GM19099 (cell line): ENCODE measurements at regions not wholly inside any gene's neighbourhood (a gene's known extent, or its start where the extent isn't known, plus 50 kb on each side); places are given as distances from the start of the nearest gene placed in this dataset.

Experiments
- POLR2A ChIP-seq: IDR thresholded peaks from 3 replicates; pipeline ENCODE4 v1.6.1; 2011; ENCODE audit warnings: low read depth; ENCODE audit not compliant: insufficient read length; ENCODE audit errors: extremely low read depth

DNA sequence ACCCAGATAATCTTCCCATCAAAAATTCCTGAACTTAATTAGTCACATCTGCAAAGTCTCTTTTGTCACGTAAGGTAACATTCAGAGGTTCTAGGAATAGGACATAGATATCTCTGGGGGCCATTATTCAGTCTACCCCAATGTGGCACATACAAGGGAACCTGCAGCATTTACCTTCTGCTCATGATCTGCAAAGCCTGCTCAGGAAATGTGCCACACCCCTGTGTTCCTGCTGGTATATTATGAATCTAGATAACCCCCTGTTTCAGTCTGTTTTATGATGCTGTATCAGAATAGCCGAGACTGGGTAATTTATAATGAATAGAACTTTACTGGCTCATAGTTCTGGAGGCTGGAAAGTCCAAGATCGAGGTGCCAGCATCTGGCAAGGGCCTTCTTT lies 103.5 kb downstream of the ARL4C start:
- no peak for TF ChIP-seq POLR2A

GRCh38 chr2:234392041-234392615 lies 104.8 kb downstream of the ARL4C start:
- TF ChIP-seq POLR2A, result no peak

GRCh38 chr2:234391625-234392024 lies 105.3 kb downstream of the ARL4C start:
- TF ChIP-seq POLR2A, result no peak

DNA sequence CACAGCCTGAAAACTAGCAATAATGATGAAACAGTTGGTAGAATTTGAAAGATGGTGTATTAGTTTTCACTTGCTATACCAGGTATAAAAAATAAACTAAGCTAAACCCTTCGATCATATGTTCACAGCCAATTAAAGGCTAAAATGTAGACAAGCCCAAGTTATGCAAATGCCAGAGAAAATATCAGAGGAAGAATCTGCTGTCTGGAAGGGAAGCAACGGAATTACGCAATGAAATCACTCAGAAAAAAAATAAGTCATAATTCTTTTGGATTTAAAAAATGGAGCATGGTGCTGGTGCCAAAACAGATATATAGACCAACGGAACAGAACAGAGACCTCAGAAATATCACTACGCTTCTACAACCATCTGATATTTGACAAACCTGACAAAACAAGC lies 108.3 kb downstream of the ARL4C start:
- no peak for TF ChIP-seq POLR2A

- no peak for TF ChIP-seq POLR2A
Observed at GRCh38 chr2:234386971-234387370, 109.9 kb downstream of the ARL4C start.

DNA sequence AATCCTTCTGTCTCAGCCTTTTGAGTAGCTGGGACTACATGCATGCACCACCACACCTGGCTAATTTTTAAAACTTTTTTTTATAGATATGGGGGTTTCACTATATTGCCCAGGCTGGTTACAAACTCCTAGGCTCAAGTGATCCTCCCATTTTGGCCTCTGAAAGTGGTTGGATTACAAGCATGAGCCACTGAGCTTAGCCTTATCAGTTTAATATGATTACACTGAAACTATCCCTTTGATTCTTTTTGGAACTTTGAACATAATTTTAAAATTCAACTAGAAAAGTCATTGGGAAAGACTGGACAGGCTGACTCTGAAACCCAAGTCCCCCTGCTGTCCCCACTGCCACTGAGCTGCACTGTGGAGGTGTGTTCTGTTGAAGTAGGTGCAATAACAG lies 114.8 kb downstream of the ARL4C start:
- no peak for TF ChIP-seq POLR2A

GRCh38 chr2:234378440-234378839 lies 118.4 kb downstream of the ARL4C start:
- no peak for TF ChIP-seq POLR2A

- TF ChIP-seq POLR2A, result no peak
Observed at GRCh38 chr2:234377761-234378391, 119.0 kb downstream of the ARL4C start.

DNA sequence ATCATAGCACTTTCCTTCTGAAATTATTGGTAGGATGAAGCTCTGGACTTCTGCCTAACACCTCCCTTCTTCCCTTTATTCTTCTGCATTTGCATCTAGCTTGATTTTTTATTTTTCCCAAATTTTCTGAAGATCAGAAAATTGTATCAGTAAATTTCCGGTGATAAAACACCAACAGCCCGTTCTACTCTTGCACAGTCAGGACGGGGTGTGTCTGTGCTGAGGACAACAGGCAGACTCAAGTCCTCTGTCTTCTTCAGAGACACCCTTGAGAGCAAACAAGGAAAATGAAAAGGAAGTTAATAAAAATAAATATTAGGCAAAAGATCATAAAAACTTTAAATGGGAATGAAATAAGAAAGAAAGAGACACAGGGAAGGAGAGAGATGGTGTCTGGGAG lies 120.7 kb downstream of the ARL4C start:
- no peak for TF ChIP-seq POLR2A

DNA sequence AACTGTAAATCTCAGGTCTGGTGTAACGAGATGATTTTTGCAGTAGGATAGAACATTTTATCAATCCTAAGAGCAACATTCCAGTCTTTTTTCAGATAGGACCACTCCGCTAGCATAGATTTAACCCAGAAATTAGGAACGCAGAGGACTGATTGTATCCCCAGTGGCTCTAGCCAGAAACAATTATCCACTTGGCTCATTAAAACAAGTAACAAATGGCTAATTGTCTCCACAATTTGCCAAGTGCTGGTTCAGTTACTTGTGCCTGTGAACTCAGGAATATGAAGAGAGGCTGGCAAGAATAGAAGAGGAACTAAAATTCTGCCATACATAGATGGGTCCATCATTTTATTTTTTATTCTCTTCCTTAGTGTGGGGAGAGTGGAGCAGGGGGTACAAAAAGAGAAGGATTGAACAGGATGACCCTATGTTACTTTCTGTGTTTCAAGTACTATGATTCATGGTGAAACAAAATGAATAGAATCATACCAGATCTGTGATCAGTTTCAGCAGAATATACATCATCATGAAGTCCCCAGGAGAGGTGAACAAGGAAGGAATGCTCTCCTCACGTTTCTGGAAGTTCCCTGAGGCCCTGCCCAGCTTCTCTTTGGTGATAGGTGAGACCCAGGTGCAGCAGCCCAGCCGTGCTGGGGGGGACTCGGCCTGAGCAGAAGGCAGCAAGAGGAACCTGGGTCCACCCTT lies 121.6 kb downstream of the ARL4C start:
- no peak for TF ChIP-seq POLR2A

DNA sequence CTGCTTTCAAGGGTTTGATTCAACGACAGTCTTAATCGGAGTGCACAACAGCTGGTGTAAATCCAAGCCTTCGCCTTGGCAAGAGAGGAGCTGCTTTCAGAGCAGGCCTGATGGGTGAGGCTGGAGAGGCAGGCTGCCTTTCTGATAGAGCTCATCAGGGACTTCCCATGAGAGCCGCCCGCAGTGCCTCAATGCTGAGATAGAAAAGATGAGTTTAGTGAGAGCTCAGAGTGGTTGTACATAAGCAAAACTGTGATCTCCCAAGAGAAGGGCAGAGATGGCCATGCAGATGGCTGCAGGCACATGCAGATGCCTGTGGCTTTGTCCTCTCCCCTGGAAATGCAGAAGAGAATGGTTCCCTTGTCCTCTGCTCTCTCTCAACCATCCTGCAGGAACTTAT lies 122.1 kb downstream of the ARL4C start:
- no peak for TF ChIP-seq POLR2A

DNA sequence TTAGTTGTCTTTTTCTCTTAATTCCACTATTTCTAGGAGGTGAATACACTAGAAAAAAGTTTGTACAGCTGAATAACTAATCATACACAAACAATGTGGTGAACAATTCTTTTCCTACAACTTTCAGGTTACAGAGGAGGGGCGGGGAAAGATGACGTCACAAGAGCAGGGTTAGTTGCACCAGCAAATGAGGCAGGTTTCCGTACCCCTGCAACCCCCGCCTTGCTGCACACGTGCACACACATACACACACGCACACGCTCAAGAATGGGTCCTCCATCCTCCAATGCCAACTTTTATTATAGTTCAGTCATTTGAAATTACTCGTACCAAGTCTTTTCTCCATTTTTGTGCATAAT lies 122.8 kb downstream of the ARL4C start:
- TF ChIP-seq POLR2A, result no peak

- no peak for TF ChIP-seq POLR2A
Observed at GRCh38 chr2:234373481-234374149, 123.3 kb downstream of the ARL4C start.

DNA sequence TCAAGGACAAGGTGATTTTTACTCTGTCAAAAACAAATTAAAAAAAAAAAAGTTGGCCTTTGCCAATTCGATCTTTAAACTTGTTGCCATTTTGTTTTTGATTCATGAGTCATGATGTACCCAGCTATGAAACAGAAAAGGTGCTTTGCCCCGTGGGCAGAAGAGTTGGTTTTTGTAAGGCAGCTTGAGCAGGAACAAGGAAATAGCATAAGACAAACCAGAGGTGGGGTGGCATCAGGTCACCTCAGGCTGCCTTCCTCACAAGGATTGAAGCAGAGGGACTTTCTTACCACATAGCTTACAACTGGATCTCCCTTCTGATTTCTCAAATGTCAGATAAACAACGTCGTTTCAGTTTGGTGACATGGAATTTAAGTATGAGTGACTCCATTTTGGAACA lies 123.8 kb downstream of the ARL4C start:
- TF ChIP-seq POLR2A, result no peak

- no peak for TF ChIP-seq POLR2A
Observed at GRCh38 chr2:234372506-234372905, 124.4 kb downstream of the ARL4C start.

DNA sequence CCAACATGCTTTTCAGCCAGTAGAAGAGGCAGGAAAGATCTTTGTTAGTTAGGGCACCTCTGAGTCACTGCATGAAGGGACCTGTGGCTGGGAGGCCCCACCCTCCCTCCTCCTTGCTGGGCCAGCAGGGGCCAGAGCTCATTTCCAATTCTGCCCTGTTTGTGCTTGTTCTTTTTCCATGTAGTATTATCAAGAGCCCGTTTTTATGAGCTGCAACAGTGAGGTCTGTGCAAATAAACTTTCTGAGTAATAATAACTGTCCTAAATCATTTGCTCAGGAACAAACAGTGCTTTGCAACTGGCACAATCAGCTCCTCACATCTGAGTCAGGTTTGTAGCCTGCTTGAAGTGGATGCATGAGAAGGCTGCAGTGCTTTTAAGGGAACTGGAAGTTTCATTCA lies 128.0 kb downstream of the ARL4C start:
- TF ChIP-seq POLR2A, result no peak
